Sigmoid colon (tissue), 6 donors: ENCODE measurements at regions not wholly inside any gene's neighbourhood (a gene's known extent, or its start where the extent isn't known, plus 50 kb on each side); places are given as distances from the start of the nearest gene placed in this dataset.
"Not testable (repeated sequence)": the region's sequence is repeated elsewhere in the genome, so short reads cannot be mapped to it uniquely, and the experiment has no call there.

Experiments
- DNase-seq: peaks from one replicate; pipeline ENCODE4 v3.0.0-alpha.2; 2019
- H3K27ac ChIP-seq, 4 donors: fragments of 200-600 bp; sonication (generic); one replicate each; pipeline ENCODE4 v1.5.1; 2016 to 2019; ENCODE audit warnings: mild to moderate bottlenecking in 1 of 4
- H3K27me3 ChIP-seq, 3 donors: fragments of 200-600 bp; sonication (generic); one replicate each; pipeline ENCODE4 v1.5.1; 2019; ENCODE audit warnings: mild to moderate bottlenecking in 1 of 3
- H3K36me3 ChIP-seq, 4 donors: fragments of 200-600 bp; sonication (generic); one replicate each; pipeline ENCODE4 v1.5.1; 2016 to 2019
- H3K4me1 ChIP-seq, 4 donors: fragments of 200-600 bp; sonication (generic); one replicate each; pipeline ENCODE4 v1.5.1; 2017 to 2019
- H3K4me3 ChIP-seq, 4 donors: fragments of 200-600 bp; sonication (generic); one replicate each; pipeline ENCODE4 v1.5.1; 2017 to 2019; ENCODE audit warnings: mild to moderate bottlenecking in 2 of 4, moderate library complexity in 1 of 4
- H3K9me3 ChIP-seq, 4 donors: fragments of 200-600 bp in 3 of 4; sonication (generic) in 3 of 4; one replicate each; pipeline versions ENCODE4 v1.5.1 to v1.6.1; 2013 to 2019
- CTCF ChIP-seq, 4 experiments: fragments of 450-650 bp in 3 of 4; fragments of 200-600 bp in 1 of 4; IDR thresholded peaks; one replicate each; pipeline ENCODE4 v1.5.1; 2016 to 2019; ENCODE audit warnings: antibody characterized with exemption in 4 of 4, mild to moderate bottlenecking in 3 of 4, moderate library complexity in 2 of 4
- EP300 ChIP-seq, 4 donors: sonication (generic); formaldehyde crosslinking; IDR thresholded peaks; one replicate each; pipeline ENCODE4 v1.6.1; 2017; ENCODE audit warnings: antibody characterized with exemption in 4 of 4
- POLR2A ChIP-seq, 2 donors: fragments of 450-650 bp; IDR thresholded peaks; one replicate each; pipeline ENCODE4 v1.6.1; 2016; ENCODE audit warnings: antibody characterized with exemption in 2 of 2, mild to moderate bottlenecking in 2 of 2, moderate library complexity in 2 of 2
- POLR2AphosphoS5 ChIP-seq, 4 donors: sonication (generic); formaldehyde crosslinking; IDR thresholded peaks; one replicate each; pipeline ENCODE4 v1.6.1; 2017; ENCODE audit warnings: antibody characterized with exemption in 4 of 4
- WGBS, 2 donors: extraction: QIAGEN DNeasy Blood & Tissue Kit; methylation state at CpG; one replicate each; pipeline ENCODE4 v1.1.7; 2013; 5-methylcytosine and 5-hydroxymethylcytosine counted together
- intact Hi-C: fragments of 100-400 bp; cut with DNase I; formaldehyde crosslinking; loops from one replicate; pipeline ENCODE4 v1.15.1; 2023
- donor health status: healthy with polysubstance abuse.
- donor health status: healthy.

- DNase-seq, result no peak
- intact Hi-C loops, result no loop called here
- Histone ChIP-seq H3K4me3 (no peak overlapping the region), H3K4me1 (no peaks in the 10 kb centered on the region), H3K27me3 (no peaks in the 10 kb centered on the region), H3K27ac (no peak overlapping the region), H3K9me3 (no peaks in the 10 kb centered on the region), H3K36me3 (no peaks in the 10 kb centered on the region)
- TF ChIP-seq EP300 (IDR thresholded peaks at IDR 0.05) (no peak), POLR2AphosphoS5 (IDR thresholded peaks at IDR 0.05) (no peak), POLR2A (IDR thresholded peaks at IDR 0.05) (no peak)
- whole genome bisulfite sequencing, 2 donors, result 82 to 83% methylated on average over 2 of the region's 2 CpGs
Observed at GRCh38 chr13:61898207-61898606, 482.6 kb upstream of the PCDH20 start.

GRCh38 chr13:61891401-61891800 is 475.8 kb upstream of the PCDH20 start:
- intact Hi-C loops, result no loop called here
- H3K27me3 ChIP-seq, result no peaks in the 10 kb centered on the region
- no peaks in the 10 kb centered on the region for H3K9me3 ChIP-seq
- no peak overlapping the region for H3K27ac ChIP-seq
- TF ChIP-seq POLR2AphosphoS5 (IDR thresholded peaks at IDR 0.05), result no peak
- no peak for TF ChIP-seq CTCF (IDR thresholded peaks at IDR 0.05)
- TF ChIP-seq POLR2A (IDR thresholded peaks at IDR 0.05), result no peak
- TF ChIP-seq EP300 (IDR thresholded peaks at IDR 0.05), result no peak
- no peaks in the 10 kb centered on the region for H3K36me3 ChIP-seq
- DNase-seq, result no peak
- H3K4me3 ChIP-seq, result no peak overlapping the region
- H3K4me1 ChIP-seq, result no peaks in the 10 kb centered on the region

- intact Hi-C loops, result no loop called here
Observed at GRCh38 chr13:61884830-61885229, 469.2 kb upstream of the PCDH20 start.

GRCh38 chr13:61880578-61881283 is 465.1 kb upstream of the PCDH20 start:
- Histone ChIP-seq H3K27me3 (no peaks in the 10 kb centered on the region), H3K4me3 (no peak overlapping the region), H3K36me3 (no peaks in the 10 kb centered on the region), H3K27ac (no peak overlapping the region), H3K4me1 (peaks cover 0 to 16% (median 0%) of the 10 kb centered on the region in 4 donors), H3K9me3 (no peaks in the 10 kb centered on the region)
- TF ChIP-seq CTCF (IDR thresholded peaks at IDR 0.05) (peak in 1 of 4 experiments; percentile 21), EP300 (IDR thresholded peaks at IDR 0.05) (no peak), POLR2AphosphoS5 (IDR thresholded peaks at IDR 0.05) (no peak)
- intact Hi-C loops, result no loop called here
- WGBS, 2 donors, result 43 to 48% methylated on average over 3 of the region's 3 CpGs
- no peak for DNase-seq

More at GRCh38 chr13:61884830-61885229, 469.2 kb upstream of the PCDH20 start:
- H3K4me3 ChIP-seq, result no peak overlapping the region
- no peaks in the 10 kb centered on the region for H3K36me3 ChIP-seq
- no peaks in the 10 kb centered on the region for H3K9me3 ChIP-seq
- H3K27ac ChIP-seq, result no peak overlapping the region
- WGBS, 2 donors, result 86 to 87% methylated on average over 4 of the region's 4 CpGs
- no peak for TF ChIP-seq CTCF (IDR thresholded peaks at IDR 0.05)
- TF ChIP-seq POLR2A (IDR thresholded peaks at IDR 0.05), result no peak
- TF ChIP-seq EP300 (IDR thresholded peaks at IDR 0.05), result no peak
- no peak for TF ChIP-seq POLR2AphosphoS5 (IDR thresholded peaks at IDR 0.05)
- peaks cover 0 to 16% (median 0%) of the 10 kb centered on the region in 4 donors for H3K4me1 ChIP-seq
- no peak for DNase-seq
- no peaks in the 10 kb centered on the region for H3K27me3 ChIP-seq

GRCh38 chr13:61878565-61878964 is 462.9 kb upstream of the PCDH20 start:
- 74 to 82% methylated on average over 4 of the region's 4 CpGs for WGBS, 2 donors
- H3K27ac ChIP-seq, H3K4me3 ChIP-seq, DNase-seq, H3K36me3 ChIP-seq, H3K9me3 ChIP-seq, H3K27me3 ChIP-seq, intact Hi-C loops: not testable (repeated sequence)
- H3K4me1 ChIP-seq, result peaks cover 0 to 14% (median 0%) of the 10 kb centered on the region in 4 donors
